HCT116 (cell line): ENCODE measurements at regions not wholly inside any gene's neighbourhood (a gene's known extent, or its start where the extent isn't known, plus 50 kb on each side); places are given as distances from the start of the nearest gene placed in this dataset.

ENCODE experiments used
- ATAC-seq: fragments of 200-7000 bp; cut with Tn5 transposase; 2 replicates; pipeline ENCODE4 v1.9.1; 2020; ENCODE audit warnings: mild to moderate bottlenecking, moderate library complexity
- BruUV-seq: library from RNA; stranded (reverse); fragments of 400-500 nt; replicated peaks from 2 replicates; lab custom pipeline; 2021; lab: Mats Ljungman, UMichigan
- CTCF ChIA-PET: fragments of 300-600 bp; sonication (Branson Sonifier 250); formaldehyde crosslinking; loops from one replicate; lab custom pipeline; 2021; ENCODE audit warnings: antibody characterized with exemption; lab: Charles Lee
- POLR2A ChIA-PET: fragments of 300-600, 350-600 bp; sonication (Branson Sonifier 250); formaldehyde crosslinking; loops from one replicate; lab custom pipeline; 2021; ENCODE audit warnings: antibody characterized with exemption; lab: Charles Lee
- RAD21 ChIA-PET, 2 experiments: fragments of 300-600 bp; sonication (Branson Sonifier 250); formaldehyde crosslinking; loops; one replicate each; lab custom pipeline; 2023; ENCODE audit warnings: low total read pairs in 2 of 2; ENCODE audit not compliant: uncharacterized antibody in 2 of 2, unreplicated experiment in 2 of 2, low non-redundant PET in 1 of 2; lab: Charles Lee
- DNase-seq: peaks from one replicate; pipeline ENCODE4 v3.0.0-alpha.2; 2010; ENCODE audit warnings: low read depth, low spot score
- H2AFZ ChIP-seq: fragments of 200-600 bp; shearing (Covaris generic), sonication (generic); 2 replicates; pipeline ENCODE4 v1.6.1; 2017; ENCODE audit warnings: low read depth, mixed run types, mixed read lengths, antibody characterized with exemption, low read length; ENCODE audit not compliant: poor library complexity, severe bottlenecking
- H3K27ac ChIP-seq: 2 replicates; pipeline ENCODE4 v1.5.1; 2012; ENCODE audit warnings: low read depth, low read length
- H3K27me3 ChIP-seq: fragments of 200-600 bp; sonication (generic); 2 replicates; pipeline ENCODE4 v1.6.1; 2016; ENCODE audit warnings: mixed run types, low read length, mixed read lengths; ENCODE audit not compliant: insufficient read depth
- H3K36me3 ChIP-seq, 2 experiments: fragments of 200-500 bp in 1 of 2; fragments of 200-600 bp in 1 of 2; sonication (Bioruptor generic) in 1 of 2; sonication (generic) in 1 of 2; 2 replicates each; pipeline versions ENCODE4 v1.5.1 to v1.6.1; 2014 to 2016; ENCODE audit warnings: low read length in 2 of 2, inconsistent platforms in 1 of 2, mixed read lengths in 1 of 2, mixed run types in 1 of 2; ENCODE audit not compliant: insufficient read depth in 2 of 2, control insufficient read depth in 1 of 2
- H3K4me1 ChIP-seq, 2 experiments: fragments of 200-600 bp in 1 of 2; sonication (generic) in 1 of 2; 2 replicates each; pipeline versions ENCODE4 v1.5.1 to v1.6.1; 2012 to 2017; ENCODE audit warnings: low read length in 2 of 2, inconsistent platforms in 1 of 2, mild to moderate bottlenecking in 1 of 2, mixed read lengths in 1 of 2, mixed run types in 1 of 2, moderate library complexity in 1 of 2; ENCODE audit not compliant: insufficient read depth in 2 of 2, control insufficient read depth in 1 of 2
- H3K4me2 ChIP-seq: fragments of 200-600 bp; sonication (generic); 2 replicates; pipeline ENCODE4 v1.6.1; 2017; ENCODE audit warnings: mixed run types, low read length, mixed read lengths
- H3K4me3 ChIP-seq, 2 experiments: fragments of 200-600 bp in 1 of 2; sonication (generic) in 1 of 2; replicated peaks in 1 of 2; 2 replicates each; pipeline ENCODE4 v1.5.1; 2011 to 2016; ENCODE audit warnings: low read length in 2 of 2, control low read depth in 1 of 2, low read depth in 1 of 2, mild to moderate bottlenecking in 1 of 2, mixed read lengths in 1 of 2, mixed run types in 1 of 2
- H3K79me2 ChIP-seq: fragments of 200-600 bp; sonication (generic); 2 replicates; pipeline ENCODE4 v1.6.1; 2017; ENCODE audit warnings: mild to moderate bottlenecking, mixed run types, low read length, moderate library complexity, mixed read lengths; ENCODE audit not compliant: insufficient read depth
- H3K9ac ChIP-seq: fragments of 200-600 bp; sonication (generic); 2 replicates; pipeline ENCODE4 v1.6.1; 2016; ENCODE audit warnings: low read length, mixed read lengths
- H3K9me2 ChIP-seq: fragments of 200-600 bp; sonication (generic), shearing (Covaris generic); 2 replicates; pipeline ENCODE4 v1.6.1; 2017; ENCODE audit warnings: mixed run types, mild to moderate bottlenecking, moderate library complexity; ENCODE audit not compliant: insufficient read depth
- H3K9me3 ChIP-seq, 2 experiments: fragments of 200-500 bp in 1 of 2; fragments of 200-600 bp in 1 of 2; sonication (Bioruptor generic) in 1 of 2; sonication (generic) in 1 of 2; 2 replicates each; pipeline ENCODE4 v1.6.1; 2014 to 2017; ENCODE audit warnings: low read length in 2 of 2, mixed read lengths in 2 of 2, inconsistent platforms in 1 of 2, low read depth in 1 of 2, mild to moderate bottlenecking in 1 of 2, mixed run types in 1 of 2, moderate library complexity in 1 of 2; ENCODE audit not compliant: control insufficient read depth in 1 of 2, insufficient read depth in 1 of 2
- H4K20me1 ChIP-seq: fragments of 200-600 bp; sonication (generic), shearing (Covaris generic); 2 replicates; pipeline ENCODE4 v1.6.1; 2017; ENCODE audit warnings: mixed run types, mild to moderate bottlenecking, moderate library complexity; ENCODE audit not compliant: insufficient read depth
- CBX3 ChIP-seq: IDR thresholded peaks from 2 replicates; pipeline ENCODE4 v1.6.1; 2012; ENCODE audit warnings: low read depth
- CEBPB ChIP-seq: IDR thresholded peaks from 2 replicates; pipeline ENCODE4 v1.6.1; 2012; ENCODE audit warnings: low read depth
- EGR1 ChIP-seq: IDR thresholded peaks from 2 replicates; pipeline ENCODE4 v1.6.1; 2012; ENCODE audit warnings: low read depth
- ELF1 ChIP-seq: IDR thresholded peaks from 2 replicates; pipeline ENCODE4 v1.6.1; 2012; ENCODE audit warnings: low read depth, borderline replicate concordance
- EZH2 ChIP-seq: fragments of 200-600 bp; sonication (generic); IDR thresholded peaks from 2 replicates; pipeline ENCODE4 v1.6.1; 2017; ENCODE audit warnings: antibody characterized with exemption, mixed run types
- FOSL1 ChIP-seq: IDR thresholded peaks from 2 replicates; pipeline ENCODE4 v1.6.1; 2012; ENCODE audit warnings: low read depth
- JUND ChIP-seq: IDR thresholded peaks from 2 replicates; pipeline ENCODE4 v1.6.1; 2012
- POLR2A ChIP-seq: IDR thresholded peaks from 2 replicates; pipeline ENCODE4 v1.7.0; 2011; ENCODE audit warnings: borderline replicate concordance; ENCODE audit not compliant: insufficient read depth, insufficient read length; ENCODE audit errors: extremely low read depth
- POLR2AphosphoS5 ChIP-seq: IDR thresholded peaks from 2 replicates; pipeline ENCODE4 v1.6.1; 2011; ENCODE audit warnings: mild to moderate bottlenecking, low read depth, low read length, moderate library complexity
- RAD21 ChIP-seq: IDR thresholded peaks from 2 replicates; pipeline ENCODE4 v1.6.1; 2012; ENCODE audit warnings: low read depth, mild to moderate bottlenecking
- SIN3A ChIP-seq: IDR thresholded peaks from 2 replicates; pipeline ENCODE4 v1.6.1; 2012; ENCODE audit warnings: low read depth
- SP1 ChIP-seq: IDR thresholded peaks from 2 replicates; pipeline ENCODE4 v1.6.1; 2012; ENCODE audit warnings: low read depth
- SRF ChIP-seq: IDR thresholded peaks from 2 replicates; pipeline ENCODE4 v1.6.1; 2012; ENCODE audit warnings: low read depth
- TCF7L2 ChIP-seq: IDR thresholded peaks from 2 replicates; pipeline ENCODE4 v1.7.0; 2011; ENCODE audit warnings: borderline replicate concordance, inconsistent platforms; ENCODE audit not compliant: insufficient read depth, insufficient read length; ENCODE audit errors: extremely low read depth
- YY1 ChIP-seq: IDR thresholded peaks from 2 replicates; pipeline ENCODE4 v1.6.1; 2011; ENCODE audit warnings: low read length, low read depth, moderate library complexity, mild to moderate bottlenecking; ENCODE audit not compliant: insufficient replicate concordance; ENCODE audit errors: extremely low read depth
- ZFX ChIP-seq: fragments of 450-650 bp; IDR thresholded peaks from 2 replicates; pipeline ENCODE4 v1.6.1; 2017
- intact Hi-C: fragments of 100-400 bp; cut with micrococcal nuclease; formaldehyde crosslinking; loops from 2 replicates; pipeline ENCODE4 v1.10.0; 2022
- TF ChIP-seq, protein P1 (sequence below): IDR thresholded peaks from 2 replicates; pipeline ENCODE4 v1.6.1; 2011; ENCODE audit warnings: mild to moderate bottlenecking, low read length, moderate library complexity; ENCODE audit not compliant: insufficient replicate concordance; ENCODE audit errors: extremely low read depth
- TF ChIP-seq, protein P2 (sequence below): IDR thresholded peaks from 2 replicates; pipeline ENCODE4 v1.6.1; 2012
- TF ChIP-seq, protein P3 (sequence below), 3 experiments: fragments of 200-600 bp in 1 of 3; sonication (generic) in 1 of 3; IDR thresholded peaks in 2 of 3; conservative IDR thresholded peaks in 1 of 3; 2 replicates each; pipeline ENCODE4 v1.5.1; 2012 to 2017; ENCODE audit warnings: low read depth in 2 of 3, low read length in 2 of 3, antibody characterized with exemption in 1 of 3, borderline replicate concordance in 1 of 3, control low read depth in 1 of 3, mild to moderate bottlenecking in 1 of 3, mixed read lengths in 1 of 3, mixed run types in 1 of 3, moderate library complexity in 1 of 3; ENCODE audit not compliant: insufficient read depth in 1 of 3
- TF ChIP-seq, protein P4 (sequence below): IDR thresholded peaks from 2 replicates; pipeline ENCODE4 v1.6.1; 2012

DNA sequence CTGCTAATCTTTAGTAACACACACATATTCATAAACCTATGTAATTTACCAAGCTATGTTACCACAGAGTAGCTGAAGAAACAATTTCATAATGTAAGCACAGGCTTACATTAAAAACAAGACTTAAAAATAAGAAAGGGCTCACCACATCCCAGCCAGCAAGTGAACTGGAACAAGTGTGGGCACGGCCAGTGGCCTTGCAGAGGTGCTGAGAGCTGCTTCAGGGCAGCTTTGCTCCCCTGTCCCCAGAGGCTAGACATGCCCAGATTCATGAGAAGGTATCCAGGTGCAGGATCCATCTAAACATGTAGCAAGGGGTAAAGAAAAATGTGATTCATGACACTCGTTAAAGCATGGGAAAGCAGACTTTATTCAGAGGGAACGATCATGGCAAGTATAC, 62.0 kb upstream of the CKS2 start:
- Histone ChIP-seq H3K27me3 (no peaks in the 10 kb centered on the region), H3K4me2 (no peak overlapping the region), H3K9me3 (no peaks in the 10 kb centered on the region), H4K20me1 (no peaks in the 10 kb centered on the region), H3K9ac (no peak overlapping the region), H2AFZ (no peak overlapping the region), H3K9me2 (no peaks in the 10 kb centered on the region), H3K79me2 (no peaks in the 10 kb centered on the region), H3K4me3 (no peak overlapping the region), H3K4me1 (0 out of 4 replicates have a peak, but pooled peaks cover 0 to 3% of the 10 kb centered on the region in 2 experiments), H3K27ac (no peak overlapping the region), H3K36me3 (no peaks in the 10 kb centered on the region)
- CTCF ChIA-PET, result no interaction called here
- no peak for ATAC-seq
- RAD21 ChIA-PET, result no interaction called here
- POLR2A ChIA-PET, result no interaction called here
- TF ChIP-seq EGR1 (no peak), JUND (no peak), YY1 (no peak), ZFX (no peak), CEBPB (no peak), SP1 (no peak), TCF7L2 (no peak), POLR2A (no peak), ELF1 (no peak), RAD21 (no peak), POLR2AphosphoS5 (no peak), SIN3A (no peak), CBX3 (no peak), EZH2 (no peak), SRF (no peak), FOSL1 (no peak)
- TF ChIP-seq, protein P1, sequence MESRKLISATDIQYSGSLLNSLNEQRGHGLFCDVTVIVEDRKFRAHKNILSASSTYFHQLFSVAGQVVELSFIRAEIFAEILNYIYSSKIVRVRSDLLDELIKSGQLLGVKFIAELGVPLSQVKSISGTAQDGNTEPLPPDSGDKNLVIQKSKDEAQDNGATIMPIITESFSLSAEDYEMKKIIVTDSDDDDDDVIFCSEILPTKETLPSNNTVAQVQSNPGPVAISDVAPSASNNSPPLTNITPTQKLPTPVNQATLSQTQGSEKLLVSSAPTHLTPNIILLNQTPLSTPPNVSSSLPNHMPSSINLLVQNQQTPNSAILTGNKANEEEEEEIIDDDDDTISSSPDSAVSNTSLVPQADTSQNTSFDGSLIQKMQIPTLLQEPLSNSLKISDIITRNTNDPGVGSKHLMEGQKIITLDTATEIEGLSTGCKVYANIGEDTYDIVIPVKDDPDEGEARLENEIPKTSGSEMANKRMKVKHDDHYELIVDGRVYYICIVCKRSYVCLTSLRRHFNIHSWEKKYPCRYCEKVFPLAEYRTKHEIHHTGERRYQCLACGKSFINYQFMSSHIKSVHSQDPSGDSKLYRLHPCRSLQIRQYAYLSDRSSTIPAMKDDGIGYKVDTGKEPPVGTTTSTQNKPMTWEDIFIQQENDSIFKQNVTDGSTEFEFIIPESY, result no peak
- TF ChIP-seq, protein P2, sequence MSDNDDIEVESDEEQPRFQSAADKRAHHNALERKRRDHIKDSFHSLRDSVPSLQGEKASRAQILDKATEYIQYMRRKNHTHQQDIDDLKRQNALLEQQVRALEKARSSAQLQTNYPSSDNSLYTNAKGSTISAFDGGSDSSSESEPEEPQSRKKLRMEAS, result no peak
- TF ChIP-seq, protein P3, sequence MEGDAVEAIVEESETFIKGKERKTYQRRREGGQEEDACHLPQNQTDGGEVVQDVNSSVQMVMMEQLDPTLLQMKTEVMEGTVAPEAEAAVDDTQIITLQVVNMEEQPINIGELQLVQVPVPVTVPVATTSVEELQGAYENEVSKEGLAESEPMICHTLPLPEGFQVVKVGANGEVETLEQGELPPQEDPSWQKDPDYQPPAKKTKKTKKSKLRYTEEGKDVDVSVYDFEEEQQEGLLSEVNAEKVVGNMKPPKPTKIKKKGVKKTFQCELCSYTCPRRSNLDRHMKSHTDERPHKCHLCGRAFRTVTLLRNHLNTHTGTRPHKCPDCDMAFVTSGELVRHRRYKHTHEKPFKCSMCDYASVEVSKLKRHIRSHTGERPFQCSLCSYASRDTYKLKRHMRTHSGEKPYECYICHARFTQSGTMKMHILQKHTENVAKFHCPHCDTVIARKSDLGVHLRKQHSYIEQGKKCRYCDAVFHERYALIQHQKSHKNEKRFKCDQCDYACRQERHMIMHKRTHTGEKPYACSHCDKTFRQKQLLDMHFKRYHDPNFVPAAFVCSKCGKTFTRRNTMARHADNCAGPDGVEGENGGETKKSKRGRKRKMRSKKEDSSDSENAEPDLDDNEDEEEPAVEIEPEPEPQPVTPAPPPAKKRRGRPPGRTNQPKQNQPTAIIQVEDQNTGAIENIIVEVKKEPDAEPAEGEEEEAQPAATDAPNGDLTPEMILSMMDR (IDR thresholded peaks at IDR 0.05 in 2 of 3, conservative IDR thresholded peaks at IDR 0.05 in 1 of 3; ENCODE audit: borderline replicate concordance in 1 of 3, insufficient read depth in 1 of 3, low read depth in 2 of 3, low read length in 2 of 3), result no peak
- TF ChIP-seq, protein P4, sequence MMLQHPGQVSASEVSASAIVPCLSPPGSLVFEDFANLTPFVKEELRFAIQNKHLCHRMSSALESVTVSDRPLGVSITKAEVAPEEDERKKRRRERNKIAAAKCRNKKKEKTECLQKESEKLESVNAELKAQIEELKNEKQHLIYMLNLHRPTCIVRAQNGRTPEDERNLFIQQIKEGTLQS, result no peak
- BruUV-seq, result no TSS peak
- no peak for DNase-seq
- intact Hi-C loops, result no loop called here
